Ishikawa (cell line): ENCODE measurements at regions not wholly inside any gene's neighbourhood (a gene's known extent, or its start where the extent isn't known, plus 50 kb on each side); places are given as distances from the start of the nearest gene placed in this dataset.

Source experiments
- CEBPB ChIP-seq: IDR thresholded peaks from 2 replicates; pipeline ENCODE4 v1.6.1; 2012
- CREB1 ChIP-seq: IDR thresholded peaks from 2 replicates; pipeline ENCODE4 v1.6.1; 2012; ENCODE audit warnings: low read depth
- EGR1 ChIP-seq: IDR thresholded peaks from 2 replicates; pipeline ENCODE4 v1.6.1; 2012
- EP300 ChIP-seq: IDR thresholded peaks from 2 replicates; pipeline ENCODE4 v1.6.1; 2012; ENCODE audit warnings: borderline replicate concordance
- FOXM1 ChIP-seq: IDR thresholded peaks from 2 replicates; pipeline ENCODE4 v1.6.1; 2012; ENCODE audit warnings: low read depth, borderline replicate concordance
- NFIC ChIP-seq: IDR thresholded peaks from 2 replicates; pipeline ENCODE4 v1.6.1; 2012
- RAD21 ChIP-seq: IDR thresholded peaks from 2 replicates; pipeline ENCODE4 v1.6.1; 2012; ENCODE audit warnings: low read depth
- TAF1 ChIP-seq: IDR thresholded peaks from 2 replicates; pipeline ENCODE4 v1.6.1; 2012; ENCODE audit warnings: low read depth, mild to moderate bottlenecking
- TCF12 ChIP-seq: IDR thresholded peaks from 2 replicates; pipeline ENCODE4 v1.6.1; 2012; ENCODE audit warnings: low read depth
- TEAD4 ChIP-seq: IDR thresholded peaks from 2 replicates; pipeline ENCODE4 v1.6.1; 2012
- YY1 ChIP-seq: IDR thresholded peaks from 2 replicates; pipeline ENCODE4 v1.6.1; 2012; ENCODE audit warnings: low read depth
- ZBTB7A ChIP-seq: IDR thresholded peaks from 2 replicates; pipeline ENCODE4 v1.6.1; 2012; ENCODE audit warnings: low read depth
- TF ChIP-seq, protein P1 (sequence below): IDR thresholded peaks from 2 replicates; pipeline ENCODE4 v1.6.1; 2012; ENCODE audit warnings: low read depth, mild to moderate bottlenecking
- TF ChIP-seq, protein P2 (sequence below): IDR thresholded peaks from 2 replicates; pipeline ENCODE4 v1.6.1; 2012
- TF ChIP-seq, protein P3 (sequence below): IDR thresholded peaks from 2 replicates; pipeline ENCODE4 v1.6.1; 2012

DNA sequence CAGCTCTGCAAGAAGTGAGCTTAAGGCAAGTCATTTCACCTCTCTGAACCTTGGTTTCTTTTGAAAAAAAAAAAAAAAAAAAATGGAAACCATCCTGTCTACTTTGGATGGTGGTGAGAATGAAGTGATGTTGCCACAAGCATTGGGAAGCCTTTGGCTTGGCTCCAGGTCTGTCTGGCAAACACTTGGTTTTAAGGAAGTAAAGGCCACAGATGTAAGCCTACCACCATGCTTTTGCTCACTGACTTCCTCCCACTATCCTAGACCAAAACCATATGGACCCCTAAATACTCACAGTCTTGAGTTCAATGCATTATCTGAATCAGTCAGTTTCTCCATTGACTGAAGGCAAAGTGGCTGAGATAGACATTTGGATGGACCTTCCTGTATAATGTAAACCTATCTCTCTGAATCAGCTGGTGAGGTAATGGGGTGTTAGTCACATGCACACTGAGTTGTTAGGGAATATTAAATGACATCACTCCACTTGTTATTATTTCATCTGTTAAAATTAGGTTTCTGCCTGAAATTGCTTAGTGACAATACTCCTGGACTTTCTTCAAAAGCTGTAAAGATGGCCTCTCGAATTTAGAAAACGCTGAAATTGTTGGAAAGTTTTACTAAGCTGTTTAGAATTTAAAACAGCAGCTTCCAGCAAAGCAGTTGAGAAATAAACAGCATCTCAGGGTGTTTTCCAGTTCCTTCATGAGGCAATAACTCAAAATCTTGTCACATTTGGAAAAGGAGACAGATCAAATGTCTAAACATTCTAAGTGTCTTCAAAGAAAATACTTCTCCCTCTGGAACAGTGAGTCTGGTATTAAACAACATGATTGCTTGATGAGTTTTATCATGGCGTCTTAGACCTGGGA, 833.5 kb downstream of the DHX35 start:
- no peak for TF ChIP-seq EGR1
- TF ChIP-seq TEAD4, result no peak
- TF ChIP-seq ZBTB7A, result no peak
- no peak for TF ChIP-seq TCF12
- TF ChIP-seq, protein P1, sequence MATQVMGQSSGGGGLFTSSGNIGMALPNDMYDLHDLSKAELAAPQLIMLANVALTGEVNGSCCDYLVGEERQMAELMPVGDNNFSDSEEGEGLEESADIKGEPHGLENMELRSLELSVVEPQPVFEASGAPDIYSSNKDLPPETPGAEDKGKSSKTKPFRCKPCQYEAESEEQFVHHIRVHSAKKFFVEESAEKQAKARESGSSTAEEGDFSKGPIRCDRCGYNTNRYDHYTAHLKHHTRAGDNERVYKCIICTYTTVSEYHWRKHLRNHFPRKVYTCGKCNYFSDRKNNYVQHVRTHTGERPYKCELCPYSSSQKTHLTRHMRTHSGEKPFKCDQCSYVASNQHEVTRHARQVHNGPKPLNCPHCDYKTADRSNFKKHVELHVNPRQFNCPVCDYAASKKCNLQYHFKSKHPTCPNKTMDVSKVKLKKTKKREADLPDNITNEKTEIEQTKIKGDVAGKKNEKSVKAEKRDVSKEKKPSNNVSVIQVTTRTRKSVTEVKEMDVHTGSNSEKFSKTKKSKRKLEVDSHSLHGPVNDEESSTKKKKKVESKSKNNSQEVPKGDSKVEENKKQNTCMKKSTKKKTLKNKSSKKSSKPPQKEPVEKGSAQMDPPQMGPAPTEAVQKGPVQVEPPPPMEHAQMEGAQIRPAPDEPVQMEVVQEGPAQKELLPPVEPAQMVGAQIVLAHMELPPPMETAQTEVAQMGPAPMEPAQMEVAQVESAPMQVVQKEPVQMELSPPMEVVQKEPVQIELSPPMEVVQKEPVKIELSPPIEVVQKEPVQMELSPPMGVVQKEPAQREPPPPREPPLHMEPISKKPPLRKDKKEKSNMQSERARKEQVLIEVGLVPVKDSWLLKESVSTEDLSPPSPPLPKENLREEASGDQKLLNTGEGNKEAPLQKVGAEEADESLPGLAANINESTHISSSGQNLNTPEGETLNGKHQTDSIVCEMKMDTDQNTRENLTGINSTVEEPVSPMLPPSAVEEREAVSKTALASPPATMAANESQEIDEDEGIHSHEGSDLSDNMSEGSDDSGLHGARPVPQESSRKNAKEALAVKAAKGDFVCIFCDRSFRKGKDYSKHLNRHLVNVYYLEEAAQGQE, result no peak
- no peak for TF ChIP-seq CEBPB
- no peak for TF ChIP-seq CREB1
- no peak for TF ChIP-seq NFIC
- TF ChIP-seq YY1, result no peak
- TF ChIP-seq, protein P2, sequence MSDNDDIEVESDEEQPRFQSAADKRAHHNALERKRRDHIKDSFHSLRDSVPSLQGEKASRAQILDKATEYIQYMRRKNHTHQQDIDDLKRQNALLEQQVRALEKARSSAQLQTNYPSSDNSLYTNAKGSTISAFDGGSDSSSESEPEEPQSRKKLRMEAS, result no peak
- TF ChIP-seq FOXM1, result no peak
- no peak for TF ChIP-seq RAD21
- TF ChIP-seq TAF1, result no peak
- TF ChIP-seq, protein P3, sequence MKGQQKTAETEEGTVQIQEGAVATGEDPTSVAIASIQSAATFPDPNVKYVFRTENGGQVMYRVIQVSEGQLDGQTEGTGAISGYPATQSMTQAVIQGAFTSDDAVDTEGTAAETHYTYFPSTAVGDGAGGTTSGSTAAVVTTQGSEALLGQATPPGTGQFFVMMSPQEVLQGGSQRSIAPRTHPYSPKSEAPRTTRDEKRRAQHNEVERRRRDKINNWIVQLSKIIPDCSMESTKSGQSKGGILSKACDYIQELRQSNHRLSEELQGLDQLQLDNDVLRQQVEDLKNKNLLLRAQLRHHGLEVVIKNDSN, result no peak
- TF ChIP-seq EP300, result no peak

DNA sequence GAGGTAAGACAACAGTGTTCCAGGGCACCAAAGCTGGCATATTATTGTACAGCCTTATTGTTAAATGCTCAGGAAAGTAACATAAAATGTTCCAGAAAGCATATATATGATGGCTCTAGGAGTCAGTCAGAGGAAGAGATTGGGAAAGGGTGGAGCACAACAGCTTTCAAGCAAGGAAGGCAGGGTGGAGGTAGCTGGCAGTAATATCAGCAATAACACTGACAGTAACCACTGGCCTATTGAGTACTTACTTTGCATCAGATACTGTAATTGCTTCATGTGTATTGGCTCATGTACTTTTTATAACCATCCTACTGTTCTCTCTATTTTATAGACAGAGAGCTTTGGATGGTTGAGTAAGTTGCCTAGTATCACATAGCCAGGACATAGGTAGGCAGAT, 830.2 kb downstream of the DHX35 start:
- TF ChIP-seq TCF12, result no peak
- TF ChIP-seq, protein P3, result no peak
- no peak for TF ChIP-seq RAD21
- no peak for TF ChIP-seq EGR1

DNA sequence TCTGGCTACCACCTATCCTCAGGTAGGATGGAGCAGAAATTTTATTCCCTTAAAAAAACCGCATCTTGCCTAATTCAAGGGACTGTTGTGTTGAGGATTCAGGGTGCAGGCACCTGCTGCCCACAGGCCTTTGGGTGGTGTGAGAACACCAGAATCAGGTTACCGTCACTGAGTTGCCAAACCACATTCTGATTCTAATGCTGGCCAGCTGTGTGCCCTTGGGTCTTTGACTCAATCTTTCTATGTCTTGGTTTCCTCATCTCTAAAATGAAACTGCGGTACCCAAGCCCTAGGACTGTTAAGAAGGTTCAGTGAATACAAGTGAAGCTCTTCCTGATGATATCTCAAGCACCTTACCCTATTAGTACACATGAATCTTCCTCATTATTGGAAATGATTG, 827.3 kb downstream of the DHX35 start:
- TF ChIP-seq CREB1, result no peak
- TF ChIP-seq EP300, result no peak
- no peak for TF ChIP-seq RAD21
- no peak for TF ChIP-seq EGR1
- no peak for TF ChIP-seq FOXM1
- no peak for TF ChIP-seq NFIC
- TF ChIP-seq, protein P2, result no peak
- no peak for TF ChIP-seq YY1
- no peak for TF ChIP-seq TCF12
- no peak for TF ChIP-seq TAF1
- no peak for TF ChIP-seq CEBPB
- no peak for TF ChIP-seq ZBTB7A
- no peak for TF ChIP-seq TEAD4

DNA sequence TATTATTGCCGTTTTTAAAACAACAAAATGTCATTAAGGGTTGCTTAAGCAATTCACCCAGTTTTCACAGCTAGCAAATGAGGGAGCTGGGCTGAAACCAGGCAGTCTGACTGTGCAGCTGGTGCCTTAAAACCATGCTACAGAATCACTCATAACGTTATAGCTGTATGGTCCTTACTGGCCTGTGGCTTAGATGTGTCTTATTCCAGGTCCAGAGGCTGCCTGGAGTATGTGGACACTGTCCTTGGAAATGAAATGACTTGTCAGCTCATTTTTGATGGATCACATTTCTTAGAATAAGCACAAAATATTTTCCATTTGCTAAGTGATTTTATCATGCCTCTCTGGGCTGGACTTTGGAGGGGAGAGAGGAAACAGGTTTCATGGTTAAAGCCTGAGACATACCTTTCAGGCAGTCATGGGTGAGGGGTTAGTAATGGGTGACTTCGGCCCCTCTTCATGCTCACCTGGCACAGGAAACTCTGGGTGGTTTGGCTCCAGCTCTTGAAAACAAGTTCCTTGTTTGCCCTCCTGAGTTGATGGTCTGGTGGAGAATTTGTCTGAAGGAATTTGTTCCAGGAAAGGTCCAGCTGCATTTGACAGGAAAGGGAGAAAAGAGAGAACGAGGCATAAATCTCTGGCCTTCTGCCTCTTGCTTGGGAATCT, 823.2 kb downstream of the DHX35 start:
- no peak for TF ChIP-seq CREB1
- TF ChIP-seq EGR1, result no peak
- TF ChIP-seq TEAD4, result no peak
- TF ChIP-seq, protein P1, result no peak
- no peak for TF ChIP-seq EP300
- TF ChIP-seq, protein P3, result no peak
- no peak for TF ChIP-seq FOXM1
- no peak for TF ChIP-seq RAD21
- TF ChIP-seq ZBTB7A, result no peak
- TF ChIP-seq, protein P2, result no peak
- no peak for TF ChIP-seq TCF12
- TF ChIP-seq CEBPB, result no peak
- no peak for TF ChIP-seq TAF1
- TF ChIP-seq NFIC, result no peak

DNA sequence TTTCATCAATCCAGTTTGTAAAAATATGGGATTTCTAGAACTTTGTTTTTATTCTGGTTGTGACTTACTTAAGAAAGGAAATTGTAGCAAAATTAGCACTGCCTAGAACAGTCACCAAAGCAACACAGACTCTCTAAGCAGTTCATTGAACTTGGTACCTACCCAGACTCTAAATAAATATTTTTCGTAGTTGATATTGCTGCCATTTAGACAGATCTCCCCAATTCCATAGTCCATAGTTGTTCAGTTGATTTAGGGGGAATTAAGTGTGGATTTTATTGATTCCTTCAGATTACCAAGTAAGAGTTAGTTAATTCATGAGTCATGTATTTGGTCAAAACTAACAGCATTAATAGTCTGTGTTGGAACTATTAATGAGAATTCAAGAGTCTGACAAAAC, 822.5 kb downstream of the DHX35 start:
- TF ChIP-seq CEBPB, result no peak
- TF ChIP-seq TAF1, result no peak
- no peak for TF ChIP-seq ZBTB7A
- no peak for TF ChIP-seq FOXM1
- TF ChIP-seq, protein P2, result no peak
- no peak for TF ChIP-seq CREB1
- TF ChIP-seq TCF12, result no peak
- TF ChIP-seq, protein P3, result no peak
- TF ChIP-seq, protein P1, result no peak
- TF ChIP-seq YY1, result no peak
- TF ChIP-seq NFIC, result no peak
- no peak for TF ChIP-seq EP300
- TF ChIP-seq RAD21, result no peak
- TF ChIP-seq EGR1, result no peak
- no peak for TF ChIP-seq TEAD4
